Frontal cortex (tissue), 3 donors: ENCODE measurements at regions not wholly inside any gene's neighbourhood (a gene's known extent, or its start where the extent isn't known, plus 50 kb on each side); places are given as distances from the start of the nearest gene placed in this dataset.

Experiments used
- DNase-seq, 2 donors: peaks; one replicate each; pipeline ENCODE4 v3.0.0; 2012; ENCODE audit warnings: low spot score in 2 of 2
- FAIRE-seq: peaks from 2 replicates; lab custom pipeline; 2012; peaks lifted over from hg19 to GRCh38; lab: Jason Lieb, UNC
- donor health status: control.
- donor health status: control.
- donor health status: control.

DNA sequence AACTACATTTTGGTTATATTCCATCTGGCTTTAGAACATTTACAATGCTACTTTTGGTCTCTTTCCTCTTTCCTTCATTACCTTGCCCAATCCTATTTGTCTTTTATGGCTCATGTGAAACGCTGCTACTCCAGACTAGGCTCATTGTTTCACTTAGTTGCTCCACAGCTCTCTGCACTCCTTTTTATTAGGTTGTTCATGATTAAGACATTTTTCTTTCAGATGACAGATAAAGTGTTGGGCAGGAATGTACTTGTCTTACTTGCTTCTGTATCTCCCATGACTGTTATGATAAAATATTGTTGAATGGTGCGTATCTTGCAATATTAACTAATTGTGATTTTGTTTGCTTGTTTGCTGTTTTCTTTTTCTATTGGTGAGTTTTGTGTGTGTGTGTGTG, 1532.3 kb downstream of the KCNT2 start:
- FAIRE-seq: no peak

DNA sequence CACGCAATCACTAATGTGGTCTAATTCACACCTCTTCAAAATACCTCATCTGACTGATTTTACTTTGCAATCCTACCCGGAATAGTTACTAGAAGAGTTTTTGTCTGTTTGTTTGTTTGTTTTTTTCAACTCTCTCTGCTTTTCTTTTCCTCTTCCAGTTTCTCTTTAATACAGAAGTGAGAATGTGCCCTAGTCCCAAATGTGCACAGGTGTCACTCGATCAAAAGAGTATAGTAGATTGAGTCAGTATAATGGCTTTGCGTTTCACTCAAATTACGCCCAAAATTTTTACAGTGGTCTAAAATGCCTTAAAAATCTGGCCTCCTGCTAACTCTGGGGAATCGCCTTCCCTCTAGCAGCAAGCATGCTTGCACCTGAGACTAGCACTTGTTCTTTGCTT, 1536.8 kb downstream of the KCNT2 start:
- DNase-seq (no peak), FAIRE-seq (no peak)

More for the DNA sequence above, 1532.3 kb downstream of the KCNT2 start:
- no peak for DNase-seq

DNA sequence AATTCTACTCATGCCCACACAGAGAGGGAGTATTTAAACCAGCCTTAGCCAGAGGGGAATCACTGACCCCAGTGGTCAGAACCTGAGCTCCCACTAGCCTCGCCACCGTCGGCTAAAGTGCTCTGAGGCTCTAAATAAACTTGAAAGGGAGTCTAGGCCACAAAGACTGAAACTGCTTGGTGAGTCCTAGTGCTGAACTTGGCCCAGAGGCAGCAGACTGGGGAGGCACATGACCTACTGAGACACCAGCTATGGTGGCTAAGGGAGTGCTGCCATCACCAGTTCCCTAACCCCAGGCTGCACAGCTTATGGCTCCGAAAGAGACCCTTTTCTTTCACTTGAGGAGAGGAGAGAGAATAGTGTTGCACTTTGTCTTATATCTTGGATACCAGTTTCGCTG, 1542.8 kb downstream of the KCNT2 start:
- DNase-seq (no peak), FAIRE-seq (no peak)

DNA sequence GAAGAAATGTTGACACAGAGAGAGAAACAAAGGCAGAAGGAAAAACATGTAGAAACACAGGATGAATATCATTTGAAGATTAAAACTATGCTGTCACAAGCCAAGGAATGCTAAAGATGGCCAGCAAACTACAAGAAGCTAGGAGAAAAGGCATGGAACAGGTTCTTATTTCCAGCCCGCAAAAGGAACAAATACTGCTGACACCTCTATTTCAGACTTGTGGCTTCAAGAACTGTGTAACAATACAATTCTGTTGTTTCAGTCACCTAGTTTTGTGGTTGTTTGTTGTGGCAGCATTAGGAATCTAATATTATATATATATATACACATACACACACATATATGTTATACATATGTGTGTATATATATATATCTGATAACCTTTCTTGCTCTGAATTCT, 1543.9 kb downstream of the KCNT2 start:
- FAIRE-seq (no peak), DNase-seq (no peak)

DNA sequence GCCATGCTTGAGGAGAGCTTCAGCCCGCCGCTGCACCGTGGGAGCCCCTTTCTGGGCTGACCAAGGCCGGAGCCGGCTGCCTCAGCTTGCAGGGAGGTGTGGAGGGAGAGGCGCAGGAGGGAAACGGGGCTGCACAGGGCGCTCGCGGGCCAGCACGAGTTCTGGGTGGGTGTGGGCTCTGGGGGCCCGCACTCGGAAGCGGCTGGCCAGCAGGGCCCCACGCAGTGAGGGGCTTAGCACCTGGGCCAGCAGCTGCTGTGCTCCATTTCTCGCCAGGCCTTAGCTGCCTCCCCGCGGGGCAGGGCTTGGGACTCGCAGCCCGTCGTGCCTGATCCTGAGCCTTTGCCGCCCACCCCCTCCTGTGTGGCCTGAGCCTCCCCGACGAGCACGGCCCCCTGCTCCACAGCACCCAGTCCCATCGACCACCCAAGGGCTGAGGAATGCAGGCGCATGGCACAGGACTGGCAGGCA, 1554.0 kb downstream of the KCNT2 start:
- no peak for DNase-seq
- FAIRE-seq: no peak

- DNase-seq (no peak), FAIRE-seq (no peak)
Observed at GRCh38 chr1:195053478-195053877, 1554.8 kb downstream of the KCNT2 start.

DNA sequence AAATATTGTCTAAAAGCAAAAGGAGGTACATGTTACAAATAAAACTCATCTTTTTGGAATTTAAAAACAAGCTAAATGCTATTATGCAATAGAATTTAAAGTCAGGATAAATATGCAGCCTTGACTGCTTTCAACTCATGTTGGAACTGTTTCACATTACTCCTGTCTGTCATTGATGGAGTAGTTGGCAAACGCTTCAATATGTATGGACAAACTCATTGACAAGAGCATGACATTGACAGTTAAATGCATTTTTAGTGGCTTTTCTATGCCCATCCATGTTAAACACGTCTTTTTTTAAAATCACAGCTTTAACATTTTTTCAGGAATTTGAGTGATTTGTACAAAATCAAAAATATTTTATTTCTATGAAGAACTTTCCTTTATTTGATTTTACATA, 1560.5 kb downstream of the KCNT2 start:
- DNase-seq: no peak
- no peak for FAIRE-seq

DNA sequence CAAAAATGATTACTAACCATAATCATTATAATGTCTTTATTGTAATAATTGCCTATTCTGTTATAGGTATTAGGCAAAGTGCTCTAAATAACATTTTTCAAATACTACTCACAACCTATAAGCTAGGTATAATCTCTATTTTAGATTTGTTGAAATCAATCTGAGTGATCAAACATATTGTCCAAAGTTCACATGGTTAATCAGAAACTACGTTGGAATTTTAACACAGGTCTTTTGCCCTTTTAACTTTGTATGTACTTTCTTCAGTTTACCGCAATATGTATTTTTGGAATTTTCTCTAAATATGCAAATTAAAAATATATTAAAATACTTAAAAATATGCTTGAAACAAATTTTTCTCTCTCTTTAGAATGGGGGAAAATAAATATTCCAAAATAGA, 1563.2 kb downstream of the KCNT2 start:
- DNase-seq (no peak), FAIRE-seq (no peak)

- FAIRE-seq (no peak), DNase-seq (no peak)
Observed at GRCh38 chr1:195030793-195031192, 1577.4 kb downstream of the KCNT2 start.

GRCh38 chr1:195026792-195027191, 1581.4 kb downstream of the KCNT2 start:
- DNase-seq (no peak), FAIRE-seq (no peak)

DNA sequence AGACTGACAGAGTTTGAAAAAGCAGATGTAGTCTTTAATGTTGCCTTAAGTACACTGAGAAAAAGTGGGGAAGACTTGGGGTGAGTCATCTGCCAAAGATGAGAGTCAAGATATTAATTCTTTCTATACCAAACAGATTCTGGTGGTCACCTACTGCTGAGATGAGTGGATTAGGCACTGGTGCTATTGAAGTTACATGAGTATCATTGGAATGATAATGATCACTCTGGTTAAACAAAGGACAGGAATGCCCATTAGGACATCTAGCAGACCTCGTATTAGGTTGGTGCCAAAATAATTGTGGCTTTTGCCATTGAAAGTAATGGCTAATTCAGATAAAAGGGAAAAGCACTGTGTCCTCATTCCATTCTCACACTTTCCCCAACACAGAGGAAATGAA, 1588.9 kb downstream of the KCNT2 start:
- FAIRE-seq (no peak), DNase-seq (no peak)

DNA sequence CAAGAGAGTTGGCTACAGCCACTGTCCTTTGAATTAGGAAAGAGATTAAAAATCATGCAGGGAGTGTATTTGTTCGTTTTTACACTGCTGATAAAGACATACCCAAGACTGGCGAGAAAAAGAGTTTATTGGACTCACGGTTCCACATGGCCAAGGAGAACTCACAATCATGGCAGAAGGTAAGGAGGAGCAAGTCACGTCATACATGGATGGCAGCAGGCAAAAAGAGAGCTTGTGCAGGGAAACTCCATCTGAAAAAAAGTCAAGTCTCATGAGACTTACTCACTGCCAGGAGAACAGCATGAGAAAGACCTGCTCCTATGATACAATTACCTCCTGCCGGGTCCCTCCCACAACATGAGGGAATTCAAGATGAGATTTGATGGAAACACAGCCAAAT, 1595.2 kb downstream of the KCNT2 start:
- DNase-seq (no peak), FAIRE-seq (no peak)

DNA sequence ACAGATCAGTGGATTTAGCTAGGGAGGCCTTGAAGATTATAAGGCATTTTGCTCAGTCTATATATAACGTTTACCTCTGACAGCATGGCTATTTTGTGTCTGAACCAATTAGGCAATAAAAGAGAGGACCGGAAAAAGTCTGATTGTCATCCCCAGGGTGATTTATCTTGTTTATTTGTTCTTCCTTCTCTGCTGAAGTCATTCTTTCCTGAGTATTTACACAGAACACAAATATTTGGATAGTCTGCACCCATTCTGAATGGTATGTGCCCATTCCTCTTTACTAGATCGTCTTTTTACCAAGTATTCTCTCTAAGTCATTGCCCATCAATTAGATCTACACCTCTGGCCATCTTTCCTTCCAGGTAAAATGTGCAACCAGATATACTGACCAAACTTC, 1602.9 kb downstream of the KCNT2 start:
- DNase-seq (no peak), FAIRE-seq (no peak)

DNA sequence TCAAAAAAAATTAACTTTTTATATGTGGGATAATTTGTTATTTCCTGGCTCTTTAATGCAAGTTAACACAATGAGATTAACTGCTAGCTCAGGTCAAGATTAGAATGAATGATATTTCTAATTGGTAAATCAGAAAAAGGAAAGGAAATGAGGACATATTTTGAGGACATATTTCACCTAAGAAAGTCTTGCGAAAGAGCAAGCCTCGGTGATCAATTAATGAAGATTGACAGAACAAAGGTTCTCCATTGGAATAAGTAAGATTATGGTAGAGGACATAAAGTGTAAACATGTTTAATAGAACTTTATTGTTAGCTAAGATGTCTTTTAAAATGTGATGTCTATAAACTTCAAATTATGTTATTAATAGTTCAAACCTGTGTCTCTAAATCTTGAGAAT, 1617.8 kb downstream of the KCNT2 start:
- DNase-seq: no peak
- no peak for FAIRE-seq

GRCh38 chr1:194975913-194976312, 1632.3 kb downstream of the KCNT2 start:
- FAIRE-seq (no peak), DNase-seq (no peak)

DNA sequence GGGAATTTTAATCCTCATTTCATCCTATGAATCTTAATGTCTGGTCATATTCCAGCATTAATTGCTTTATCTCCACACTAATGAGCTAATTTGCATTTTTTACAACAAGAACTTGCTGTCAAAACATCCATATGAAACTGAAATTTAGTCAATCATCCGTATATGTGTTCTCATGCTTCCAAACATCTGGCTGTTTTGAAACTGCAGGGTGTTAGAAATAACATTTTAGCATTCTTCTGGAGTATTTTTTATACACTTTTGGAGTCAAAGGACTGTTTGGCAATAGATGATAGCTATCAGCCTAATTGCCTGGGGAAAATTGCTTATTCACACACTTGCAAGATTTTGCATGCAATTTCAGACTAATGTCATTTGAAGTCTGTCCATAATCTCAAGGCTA, 1639.3 kb downstream of the KCNT2 start:
- no peak for DNase-seq
- no peak for FAIRE-seq

DNA sequence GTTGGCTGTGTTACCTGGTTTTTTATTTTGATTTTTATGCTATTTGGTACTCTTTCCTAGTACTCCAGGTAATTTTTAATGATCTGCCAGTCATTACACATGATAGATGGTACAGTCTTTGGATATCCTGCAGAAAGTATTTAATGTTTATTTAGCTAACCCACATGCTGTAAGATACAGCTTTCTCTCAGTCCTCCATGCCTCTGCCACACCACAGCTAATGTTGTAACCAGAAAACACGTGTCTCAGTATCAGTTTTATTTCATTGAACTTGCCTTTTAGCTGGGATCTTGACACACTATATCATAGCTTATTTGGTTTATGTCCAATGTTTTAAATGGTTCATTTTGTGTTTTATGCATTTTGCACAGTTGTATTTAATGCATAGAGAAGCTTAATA, 1648.4 kb downstream of the KCNT2 start:
- no peak for DNase-seq
- FAIRE-seq: no peak

- DNase-seq: no peak
- FAIRE-seq: no peak
Observed at GRCh38 chr1:194952171-194952570, 1656.1 kb downstream of the KCNT2 start.

DNA sequence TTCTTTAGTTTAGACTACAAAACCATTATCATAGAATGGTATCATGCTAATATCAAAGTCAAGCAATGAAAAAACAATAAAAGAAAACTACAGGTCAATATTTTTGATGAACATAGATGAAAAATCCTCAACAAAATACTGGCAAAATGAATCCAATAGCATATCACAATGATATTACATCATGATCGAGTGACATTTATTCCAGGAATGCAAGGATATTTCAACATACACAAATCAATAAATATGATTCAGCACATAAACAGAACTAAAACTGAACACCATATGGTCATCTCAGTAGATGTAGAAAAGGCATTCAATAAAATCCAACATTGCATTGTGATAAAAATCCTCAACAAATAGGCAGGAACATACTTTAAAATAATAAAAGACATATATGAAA, 1657.7 kb downstream of the KCNT2 start:
- DNase-seq (no peak), FAIRE-seq (no peak)

GRCh38 chr1:194940336-194941030, 1667.8 kb downstream of the KCNT2 start:
- DNase-seq (no peak), FAIRE-seq (no peak)

- no peak for DNase-seq
- no peak for FAIRE-seq
Observed at GRCh38 chr1:194935864-194936263, 1672.4 kb downstream of the KCNT2 start.

DNA sequence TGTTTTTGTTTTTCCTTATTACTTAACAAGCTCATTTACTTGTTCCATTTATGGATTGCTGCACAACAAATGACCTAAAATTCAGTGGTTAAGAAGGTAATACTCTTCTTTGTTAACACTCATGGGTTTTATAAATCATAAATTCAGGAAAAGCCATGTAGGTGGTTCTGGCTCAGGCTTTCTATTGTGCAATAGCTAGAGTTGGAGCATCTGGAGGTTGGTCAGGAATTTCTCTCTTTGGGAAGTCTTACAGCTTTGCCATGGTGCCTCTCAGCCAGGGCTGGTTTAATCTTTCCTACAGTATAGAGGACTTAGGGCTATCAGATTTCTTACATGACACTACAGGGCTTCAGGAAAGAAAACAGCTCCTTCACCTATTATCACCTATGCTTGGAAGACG, 1677.1 kb downstream of the KCNT2 start:
- DNase-seq (no peak), FAIRE-seq (no peak)
